IMR-90 (cell line): ENCODE measurements at regions not wholly inside any gene's neighbourhood (a gene's known extent, or its start where the extent isn't known, plus 50 kb on each side); places are given as distances from the start of the nearest gene placed in this dataset.

Experiments used
- BHLHE40 ChIP-seq: fragments of 150-350 bp; IDR thresholded peaks from 2 replicates; pipeline ENCODE4 v1.6.1; 2016; ENCODE audit warnings: mild to moderate bottlenecking, low read depth, low read length
- CEBPB ChIP-seq: IDR thresholded peaks from 2 replicates; pipeline ENCODE4 v1.6.1; 2012; ENCODE audit warnings: low read depth, low read length, improper control_type of control experiment
- MAZ ChIP-seq: IDR thresholded peaks from 2 replicates; pipeline ENCODE4 v1.6.1; 2012; ENCODE audit warnings: low read depth, mild to moderate bottlenecking, low read length, improper control_type of control experiment, moderate library complexity, borderline replicate concordance
- MXI1 ChIP-seq: IDR thresholded peaks from 2 replicates; pipeline ENCODE4 v1.6.1; 2012; ENCODE audit warnings: low read depth, mild to moderate bottlenecking, low read length, moderate library complexity, borderline replicate concordance
- NFE2L2 ChIP-seq: fragments of 150-350 bp; IDR thresholded peaks from 2 replicates; pipeline ENCODE4 v1.6.1; 2016; ENCODE audit warnings: low read depth, mild to moderate bottlenecking, low read length
- POLR2A ChIP-seq: IDR thresholded peaks from 2 replicates; pipeline ENCODE4 v1.6.1; 2012; ENCODE audit warnings: mild to moderate bottlenecking, low read depth, low read length
- RAD21 ChIP-seq: IDR thresholded peaks from 2 replicates; pipeline ENCODE4 v1.6.1; 2012; ENCODE audit warnings: low read length, improper control_type of control experiment
- RCOR1 ChIP-seq: IDR thresholded peaks from 2 replicates; pipeline ENCODE4 v1.6.1; 2012; ENCODE audit warnings: mild to moderate bottlenecking, low read length, improper control_type of control experiment; ENCODE audit not compliant: insufficient replicate concordance
- RFX5 ChIP-seq: IDR thresholded peaks from 2 replicates; pipeline ENCODE4 v1.8.0; 2012; ENCODE audit warnings: low read depth, mild to moderate bottlenecking, low read length, moderate library complexity
- SMC3 ChIP-seq: fragments of 150-350 bp; IDR thresholded peaks from 2 replicates; pipeline ENCODE4 v1.6.1; 2016; ENCODE audit warnings: low read depth, mild to moderate bottlenecking, antibody characterized with exemption, low read length, moderate library complexity
- TF ChIP-seq, protein P1 (sequence below): conservative IDR thresholded peaks from 2 replicates; pipeline ENCODE4 v1.5.1; 2012; ENCODE audit warnings: mild to moderate bottlenecking, low read depth, low read length, improper control_type of control experiment
- TF ChIP-seq, protein P2 (sequence below): fragments of 150-350 bp; IDR thresholded peaks from 2 replicates; pipeline ENCODE4 v1.6.1; 2016; ENCODE audit warnings: low read depth, mild to moderate bottlenecking, low read length, moderate library complexity, borderline replicate concordance
- TF ChIP-seq, protein P3 (sequence below): fragments of 150-350 bp; IDR thresholded peaks from 2 replicates; pipeline ENCODE4 v1.6.1; 2017; ENCODE audit warnings: mild to moderate bottlenecking, antibody characterized with exemption, low read length, low read depth

DNA sequence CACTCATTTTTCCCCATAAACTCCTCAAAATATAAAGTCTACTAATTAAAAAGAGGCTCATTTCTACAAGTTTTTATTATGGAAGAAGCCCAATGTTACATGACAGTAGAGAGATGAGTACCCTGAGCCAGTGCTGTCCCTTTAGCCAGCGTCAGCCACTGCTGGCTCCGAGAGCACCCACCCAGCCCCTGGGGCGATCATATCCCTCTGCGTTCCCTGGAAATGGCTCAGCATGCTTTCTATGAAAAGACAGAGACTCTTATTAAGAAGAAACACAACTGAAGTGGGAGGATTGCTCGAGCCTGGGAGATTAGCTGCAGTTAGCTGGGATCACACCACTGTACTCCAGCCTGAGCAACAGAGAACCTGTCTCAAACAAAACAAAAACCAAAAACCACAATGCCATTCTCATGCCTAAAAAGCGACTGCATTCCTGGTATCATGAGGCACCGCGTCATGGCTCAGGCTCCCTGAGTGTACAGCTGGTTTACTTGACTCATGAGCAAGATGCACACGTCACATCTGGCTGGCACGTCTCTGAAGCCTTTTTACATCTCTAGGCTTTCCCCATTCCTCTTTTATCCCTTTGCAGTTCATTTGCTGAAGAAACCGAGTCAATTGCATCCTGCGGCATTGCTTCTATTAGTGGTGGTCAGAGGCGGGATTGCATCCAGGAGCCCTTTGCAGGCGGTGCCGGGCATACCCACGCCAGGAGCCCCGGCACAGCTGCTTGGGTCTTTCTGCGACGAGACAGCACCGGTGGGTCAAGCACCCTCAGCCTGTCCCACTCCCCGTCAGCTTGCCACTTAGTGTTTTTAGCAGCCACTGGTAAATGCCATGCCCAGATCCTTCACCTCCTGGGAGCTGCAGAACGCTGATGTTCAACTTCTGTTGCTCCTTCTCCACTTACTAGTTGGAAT is 119.9 kb downstream of the CTTN start:
- TF ChIP-seq, protein P1, sequence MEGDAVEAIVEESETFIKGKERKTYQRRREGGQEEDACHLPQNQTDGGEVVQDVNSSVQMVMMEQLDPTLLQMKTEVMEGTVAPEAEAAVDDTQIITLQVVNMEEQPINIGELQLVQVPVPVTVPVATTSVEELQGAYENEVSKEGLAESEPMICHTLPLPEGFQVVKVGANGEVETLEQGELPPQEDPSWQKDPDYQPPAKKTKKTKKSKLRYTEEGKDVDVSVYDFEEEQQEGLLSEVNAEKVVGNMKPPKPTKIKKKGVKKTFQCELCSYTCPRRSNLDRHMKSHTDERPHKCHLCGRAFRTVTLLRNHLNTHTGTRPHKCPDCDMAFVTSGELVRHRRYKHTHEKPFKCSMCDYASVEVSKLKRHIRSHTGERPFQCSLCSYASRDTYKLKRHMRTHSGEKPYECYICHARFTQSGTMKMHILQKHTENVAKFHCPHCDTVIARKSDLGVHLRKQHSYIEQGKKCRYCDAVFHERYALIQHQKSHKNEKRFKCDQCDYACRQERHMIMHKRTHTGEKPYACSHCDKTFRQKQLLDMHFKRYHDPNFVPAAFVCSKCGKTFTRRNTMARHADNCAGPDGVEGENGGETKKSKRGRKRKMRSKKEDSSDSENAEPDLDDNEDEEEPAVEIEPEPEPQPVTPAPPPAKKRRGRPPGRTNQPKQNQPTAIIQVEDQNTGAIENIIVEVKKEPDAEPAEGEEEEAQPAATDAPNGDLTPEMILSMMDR = no peak
- TF ChIP-seq POLR2A = no peak
- TF ChIP-seq SMC3 = no peak
- no peak for TF ChIP-seq MXI1
- no peak for TF ChIP-seq RAD21
- no peak for TF ChIP-seq MAZ
- TF ChIP-seq, protein P2, sequence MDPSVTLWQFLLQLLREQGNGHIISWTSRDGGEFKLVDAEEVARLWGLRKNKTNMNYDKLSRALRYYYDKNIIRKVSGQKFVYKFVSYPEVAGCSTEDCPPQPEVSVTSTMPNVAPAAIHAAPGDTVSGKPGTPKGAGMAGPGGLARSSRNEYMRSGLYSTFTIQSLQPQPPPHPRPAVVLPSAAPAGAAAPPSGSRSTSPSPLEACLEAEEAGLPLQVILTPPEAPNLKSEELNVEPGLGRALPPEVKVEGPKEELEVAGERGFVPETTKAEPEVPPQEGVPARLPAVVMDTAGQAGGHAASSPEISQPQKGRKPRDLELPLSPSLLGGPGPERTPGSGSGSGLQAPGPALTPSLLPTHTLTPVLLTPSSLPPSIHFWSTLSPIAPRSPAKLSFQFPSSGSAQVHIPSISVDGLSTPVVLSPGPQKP = no peak
- no peak for TF ChIP-seq RFX5
- TF ChIP-seq BHLHE40 = no peak
- no peak for TF ChIP-seq NFE2L2
- TF ChIP-seq CEBPB = no peak
- TF ChIP-seq RCOR1 = no peak
- TF ChIP-seq, protein P3, sequence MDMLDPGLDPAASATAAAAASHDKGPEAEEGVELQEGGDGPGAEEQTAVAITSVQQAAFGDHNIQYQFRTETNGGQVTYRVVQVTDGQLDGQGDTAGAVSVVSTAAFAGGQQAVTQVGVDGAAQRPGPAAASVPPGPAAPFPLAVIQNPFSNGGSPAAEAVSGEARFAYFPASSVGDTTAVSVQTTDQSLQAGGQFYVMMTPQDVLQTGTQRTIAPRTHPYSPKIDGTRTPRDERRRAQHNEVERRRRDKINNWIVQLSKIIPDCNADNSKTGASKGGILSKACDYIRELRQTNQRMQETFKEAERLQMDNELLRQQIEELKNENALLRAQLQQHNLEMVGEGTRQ = no peak
